Transverse colon (tissue), 4 donors: ENCODE measurements at regions not wholly inside any gene's neighbourhood (a gene's known extent, or its start where the extent isn't known, plus 50 kb on each side); places are given as distances from the start of the nearest gene placed in this dataset.

ENCODE experiments used
- DNase-seq: peaks from one replicate; pipeline ENCODE4 v3.0.0-alpha.2; 2019
- H3K27ac ChIP-seq, 4 donors: fragments of 200-600 bp; sonication (generic); 2 replicates each; pipeline ENCODE4 v1.5.1; 2016 to 2018; ENCODE audit warnings: inconsistent platforms in 4 of 4
- H3K27me3 ChIP-seq: fragments of 200-600 bp; sonication (generic); 2 replicates; pipeline ENCODE4 v1.5.1; 2017; ENCODE audit warnings: inconsistent platforms
- H3K36me3 ChIP-seq, 4 donors: fragments of 200-600 bp; sonication (generic); 2 replicates each; pipeline ENCODE4 v1.5.1; 2017 to 2019; ENCODE audit warnings: inconsistent platforms in 4 of 4
- H3K4me1 ChIP-seq, 4 donors: fragments of 200-600 bp; sonication (generic); 2 replicates each; pipeline ENCODE4 v1.5.1; 2017 to 2020; ENCODE audit warnings: inconsistent platforms in 4 of 4
- H3K4me3 ChIP-seq, 4 donors: fragments of 200-600 bp; sonication (generic); 1 replicate in 1 of 4; 2 replicates in 3 of 4; pipeline versions ENCODE4 v1.5.1 to v1.6.1; 2017 to 2019; ENCODE audit warnings: inconsistent platforms in 4 of 4
- H3K9me3 ChIP-seq, 2 donors: fragments of 200-600 bp; sonication (generic); 2 replicates each; pipeline ENCODE4 v1.5.1; 2017 to 2019; ENCODE audit warnings: inconsistent platforms in 2 of 2
- CTCF ChIP-seq, 5 experiments: fragments of 200-600 bp in 3 of 5; fragments of 450-650 bp in 2 of 5; sonication (generic) in 3 of 5; IDR thresholded peaks; 1 replicate in 2 of 5; 2 replicates in 3 of 5; pipeline ENCODE4 v1.5.1; 2016 to 2017; ENCODE audit warnings: antibody characterized with exemption in 5 of 5, inconsistent platforms in 3 of 5, mild to moderate bottlenecking in 2 of 5, moderate library complexity in 1 of 5
- EP300 ChIP-seq: sonication (generic); formaldehyde crosslinking; IDR thresholded peaks from one replicate; pipeline ENCODE4 v1.6.1; 2017; ENCODE audit warnings: antibody characterized with exemption, low read depth
- POLR2A ChIP-seq: fragments of 450-650 bp; IDR thresholded peaks from one replicate; pipeline ENCODE4 v1.6.1; 2016; ENCODE audit warnings: antibody characterized with exemption, mild to moderate bottlenecking, moderate library complexity
- POLR2AphosphoS5 ChIP-seq, 3 donors: sonication (generic); formaldehyde crosslinking; IDR thresholded peaks; one replicate each; pipeline ENCODE4 v1.6.1; 2016; ENCODE audit warnings: antibody characterized with exemption in 3 of 3
- WGBS, 2 donors: methylation state at CpG; one replicate each; pipeline ENCODE4 v1.1.5; 2018; ENCODE audit warnings: low coverage in 1 of 2; 5-methylcytosine and 5-hydroxymethylcytosine counted together
- in situ Hi-C, 4 donors: fragments of 200-750 bp; cut with MboI; loops; one replicate each; pipeline versions ENCODE4 v1.15.0 to v1.15.1; 2017; ENCODE audit warnings: low sequenced_read_pairs in 3 of 4, low pct_ligation_motif_present in 1 of 4, low pct_unique_long_range_greater_than_20kb in 1 of 4
- intact Hi-C: fragments of 100-400 bp; cut with DNase I; formaldehyde crosslinking; loops from one replicate; pipeline ENCODE4 v1.15.1; 2023; ENCODE audit warnings: low total_unique reads

GRCh38 chr5:136766456-136766855, 401.1 kb upstream of the TRPC7 start:
- H3K4me3 ChIP-seq: no peak overlapping the region
- no peak overlapping the region for H3K27ac ChIP-seq
- H3K4me1 ChIP-seq: no peaks in the 10 kb centered on the region
- TF ChIP-seq POLR2A (no peak), CTCF (IDR thresholded peaks at IDR 0.05) (no peak), POLR2AphosphoS5 (IDR thresholded peaks at IDR 0.05) (no peak), EP300 (no peak)
- in situ Hi-C loops: loop anchor here in 3 of 4 donors (25.0 kb wide), 1 partner anchor 504 kb away; no protein-coding TSS in a partner anchor
- no peak for DNase-seq
- no peaks in the 10 kb centered on the region for H3K36me3 ChIP-seq
- H3K9me3 ChIP-seq: no peaks in the 10 kb centered on the region
- no peaks in the 10 kb centered on the region for H3K27me3 ChIP-seq
- intact Hi-C loops: no loop called here
- 77% methylated on average over 3 of the region's 3 CpGs; no CpG with 5 or more reads in 1 of the 2 donors for WGBS, 2 donors

- intact Hi-C loops: no loop called here
- Histone ChIP-seq H3K27me3 (no peaks in the 10 kb centered on the region), H3K27ac (no peak overlapping the region), H3K9me3 (no peaks in the 10 kb centered on the region), H3K4me1 (no peaks in the 10 kb centered on the region), H3K4me3 (no peak overlapping the region), H3K36me3 (no peaks in the 10 kb centered on the region)
- TF ChIP-seq CTCF (IDR thresholded peaks at IDR 0.05) (no peak), POLR2AphosphoS5 (IDR thresholded peaks at IDR 0.05) (no peak), EP300 (no peak), POLR2A (no peak)
- in situ Hi-C loops: loop anchor here in 3 of 4 donors (25.0 kb wide), 1 partner anchor 502 kb away; no protein-coding TSS in a partner anchor
- WGBS, 2 donors: 82% methylated on average over 2 of the region's 2 CpGs; no CpG with 5 or more reads in 1 of the 2 donors
- no peak for DNase-seq
These were observed 399.3 kb upstream of the TRPC7 start for GRCh38 chr5:136764601-136765000.

DNA sequence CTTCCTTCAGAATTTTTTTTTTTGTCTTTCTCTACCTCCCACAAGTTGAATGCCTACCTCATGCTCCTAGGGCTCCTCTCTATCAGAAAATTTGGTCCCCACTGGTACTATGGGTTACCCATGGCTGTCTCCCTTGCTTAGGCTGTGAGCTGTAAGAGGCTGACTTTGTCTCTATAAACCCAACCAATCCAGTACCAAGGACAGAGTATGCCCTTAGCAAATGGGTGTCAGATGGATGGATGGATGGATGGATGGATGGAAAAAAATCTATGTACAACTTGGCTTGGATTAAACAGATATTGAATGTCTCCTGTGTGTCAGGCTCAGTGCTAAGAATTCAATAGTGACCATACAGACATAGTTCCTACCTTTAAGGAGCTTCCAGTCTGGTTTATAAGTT, 398.2 kb upstream of the TRPC7 start:
- Histone ChIP-seq H3K4me1 (no peaks in the 10 kb centered on the region), H3K27me3 (no peaks in the 10 kb centered on the region), H3K9me3 (no peaks in the 10 kb centered on the region), H3K27ac (no peak overlapping the region), H3K4me3 (no peak overlapping the region), H3K36me3 (no peaks in the 10 kb centered on the region)
- TF ChIP-seq CTCF (IDR thresholded peaks at IDR 0.05) (no peak), POLR2A (no peak), POLR2AphosphoS5 (IDR thresholded peaks at IDR 0.05) (no peak), EP300 (no peak)
- no peak for DNase-seq
- intact Hi-C loops (no loop called here), in situ Hi-C loops (loop anchor here in 3 of 4 donors (25.0 kb wide), 1 partner anchor 501 kb away; no protein-coding TSS in a partner anchor)

GRCh38 chr5:136754216-136754615, 388.9 kb upstream of the TRPC7 start:
- TF ChIP-seq EP300 (no peak), POLR2AphosphoS5 (IDR thresholded peaks at IDR 0.05) (no peak), POLR2A (no peak), CTCF (IDR thresholded peaks at IDR 0.05) (no peak)
- in situ Hi-C loops (loop anchor here in 3 of 4 donors (25.0 kb wide), 1 partner anchor 492 kb away; no protein-coding TSS in a partner anchor), intact Hi-C loops (no loop called here)
- DNase-seq: no peak
- Histone ChIP-seq H3K9me3 (no peaks in the 10 kb centered on the region), H3K27ac (no peak overlapping the region), H3K4me3 (no peak overlapping the region), H3K27me3 (no peaks in the 10 kb centered on the region), H3K4me1 (no peaks in the 10 kb centered on the region), H3K36me3 (no peaks in the 10 kb centered on the region)
